Testis (tissue), 2 donors: ENCODE measurements at regions not wholly inside any gene's neighbourhood (a gene's known extent, or its start where the extent isn't known, plus 50 kb on each side); places are given as distances from the start of the nearest gene placed in this dataset.

ENCODE experiments used
- POLR2A ChIP-seq: fragments of 450-650 bp; IDR thresholded peaks from one replicate; pipeline ENCODE4 v1.6.1; 2017; ENCODE audit warnings: antibody characterized with exemption, mild to moderate bottlenecking, moderate library complexity
- TF ChIP-seq, protein P1 (sequence below), 3 experiments: fragments of 450-650 bp in 2 of 3; fragments of 200-600 bp in 1 of 3; sonication (generic) in 1 of 3; IDR thresholded peaks; one replicate each; pipeline ENCODE4 v1.5.1; 2016 to 2019; ENCODE audit warnings: antibody characterized with exemption in 3 of 3, mild to moderate bottlenecking in 2 of 3, moderate library complexity in 1 of 3

DNA sequence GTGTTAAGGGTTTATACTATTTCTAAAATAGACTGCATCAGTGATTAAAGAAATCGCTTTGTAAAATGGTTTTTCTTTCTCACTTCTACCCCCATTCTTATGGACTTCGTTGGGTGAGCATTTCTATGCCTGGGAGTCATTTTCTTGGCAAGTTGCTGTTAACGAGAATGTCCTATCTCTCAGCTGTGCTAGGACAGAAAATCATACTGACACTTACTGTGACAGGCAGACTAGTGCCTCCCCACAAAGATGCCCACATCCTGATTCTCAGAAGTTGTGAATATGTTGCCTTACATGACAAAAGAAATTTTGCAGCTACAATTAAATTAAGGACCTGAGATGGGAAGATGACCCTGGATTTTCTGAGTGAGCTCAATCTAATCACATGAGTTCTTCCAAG, 65.1 kb upstream of the NMUR2 start:
- TF ChIP-seq POLR2A = no peak
- TF ChIP-seq, protein P1, sequence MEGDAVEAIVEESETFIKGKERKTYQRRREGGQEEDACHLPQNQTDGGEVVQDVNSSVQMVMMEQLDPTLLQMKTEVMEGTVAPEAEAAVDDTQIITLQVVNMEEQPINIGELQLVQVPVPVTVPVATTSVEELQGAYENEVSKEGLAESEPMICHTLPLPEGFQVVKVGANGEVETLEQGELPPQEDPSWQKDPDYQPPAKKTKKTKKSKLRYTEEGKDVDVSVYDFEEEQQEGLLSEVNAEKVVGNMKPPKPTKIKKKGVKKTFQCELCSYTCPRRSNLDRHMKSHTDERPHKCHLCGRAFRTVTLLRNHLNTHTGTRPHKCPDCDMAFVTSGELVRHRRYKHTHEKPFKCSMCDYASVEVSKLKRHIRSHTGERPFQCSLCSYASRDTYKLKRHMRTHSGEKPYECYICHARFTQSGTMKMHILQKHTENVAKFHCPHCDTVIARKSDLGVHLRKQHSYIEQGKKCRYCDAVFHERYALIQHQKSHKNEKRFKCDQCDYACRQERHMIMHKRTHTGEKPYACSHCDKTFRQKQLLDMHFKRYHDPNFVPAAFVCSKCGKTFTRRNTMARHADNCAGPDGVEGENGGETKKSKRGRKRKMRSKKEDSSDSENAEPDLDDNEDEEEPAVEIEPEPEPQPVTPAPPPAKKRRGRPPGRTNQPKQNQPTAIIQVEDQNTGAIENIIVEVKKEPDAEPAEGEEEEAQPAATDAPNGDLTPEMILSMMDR (IDR thresholded peaks at IDR 0.05) = no peak
